HEK293 (cell line): ENCODE measurements at regions not wholly inside any gene's neighbourhood (a gene's known extent, or its start where the extent isn't known, plus 50 kb on each side); places are given as distances from the start of the nearest gene placed in this dataset.

Experiments used
- CTCF ChIA-PET: fragments of 350-600 bp; formaldehyde crosslinking; extraction: SDS; loops from one replicate; lab custom pipeline; 2021; ENCODE audit warnings: antibody characterized with exemption; lab: Yijun Ruan, JAX
- POLR2A ChIA-PET: fragments of 300-600 bp; formaldehyde crosslinking; extraction: SDS; loops from one replicate; lab custom pipeline; 2020; ENCODE audit warnings: antibody characterized with exemption, inconsistent platforms; lab: Yijun Ruan, JAX
- H3K27ac ChIP-seq: fragments of 200-500 bp; sonication (Bioruptor generic); 2 replicates; pipeline ENCODE4 v1.5.1; 2014; ENCODE audit warnings: low read depth, low read length, control low read depth, inconsistent platforms; ENCODE audit errors: extremely low read depth
- H3K36me3 ChIP-seq, 2 experiments: fragments of 200-500 bp in 1 of 2; sonication (Bioruptor generic) in 1 of 2; 1 replicate in 1 of 2; 2 replicates in 1 of 2; pipeline ENCODE4 v1.5.1; 2014 to 2017; ENCODE audit warnings: inconsistent platforms in 2 of 2, low read length in 2 of 2; ENCODE audit not compliant: control insufficient read depth in 2 of 2, insufficient read depth in 1 of 2
- H3K4me1 ChIP-seq: fragments of 200-500 bp; sonication (Bioruptor generic); 2 replicates; pipeline ENCODE4 v1.5.1; 2014; ENCODE audit warnings: mild to moderate bottlenecking, low read length, inconsistent platforms; ENCODE audit not compliant: control insufficient read depth, insufficient read depth
- H3K4me3 ChIP-seq: 2 replicates; pipeline ENCODE4 v1.5.1; 2011; ENCODE audit warnings: low read depth, mild to moderate bottlenecking, control low read depth, low read length, moderate library complexity
- H3K9me3 ChIP-seq: fragments of 200-500 bp; sonication (Bioruptor generic); 2 replicates; pipeline ENCODE4 v1.5.1; 2014; ENCODE audit warnings: low read depth, low read length, inconsistent platforms; ENCODE audit not compliant: control insufficient read depth, insufficient read depth
- KLF16 ChIP-seq: fragments of 450-650 bp; formaldehyde crosslinking; IDR thresholded peaks from 2 replicates; pipeline ENCODE4 v1.5.1; 2017; ENCODE audit warnings: missing biosample characterization, missing genetic modification characterization
- WT1 ChIP-seq: fragments of 450-650 bp; formaldehyde crosslinking; IDR thresholded peaks from 2 replicates; pipeline ENCODE4 v1.5.1; 2016; ENCODE audit warnings: missing biosample characterization, missing genetic modification characterization
- ZEB2 ChIP-seq: fragments of 450-650 bp; formaldehyde crosslinking; IDR thresholded peaks from 2 replicates; pipeline ENCODE4 v1.5.1; 2016; ENCODE audit warnings: missing biosample characterization, missing genetic modification characterization
- ZNF140 ChIP-seq: fragments of 450-650 bp; formaldehyde crosslinking; IDR thresholded peaks from 2 replicates; pipeline ENCODE4 v1.5.1; 2016; ENCODE audit warnings: missing biosample characterization, missing genetic modification characterization
- ZNF18 ChIP-seq: fragments of 450-650 bp; formaldehyde crosslinking; IDR thresholded peaks from 2 replicates; pipeline ENCODE4 v1.5.1; 2016; ENCODE audit warnings: missing biosample characterization, missing genetic modification characterization
- ZNF184 ChIP-seq: fragments of 450-650 bp; IDR thresholded peaks from 2 replicates; pipeline ENCODE4 v1.5.1; 2018; ENCODE audit warnings: missing biosample characterization, mild to moderate bottlenecking, missing genetic modification characterization
- ZNF280C ChIP-seq: fragments of 450-650 bp; formaldehyde crosslinking; IDR thresholded peaks from 2 replicates; pipeline ENCODE4 v1.5.1; 2016; ENCODE audit warnings: missing biosample characterization, missing genetic modification characterization
- ZNF280D ChIP-seq: fragments of 450-650 bp; formaldehyde crosslinking; IDR thresholded peaks from 2 replicates; pipeline ENCODE4 v1.5.1; 2016; ENCODE audit warnings: missing biosample characterization, missing genetic modification characterization
- ZNF37A ChIP-seq: fragments of 450-650 bp; IDR thresholded peaks from 2 replicates; pipeline ENCODE4 v1.5.1; 2018; ENCODE audit warnings: missing biosample characterization, missing genetic modification characterization
- ZNF621 ChIP-seq: fragments of 450-650 bp; formaldehyde crosslinking; IDR thresholded peaks from 2 replicates; pipeline ENCODE4 v1.5.1; 2017; ENCODE audit warnings: missing biosample characterization, missing genetic modification characterization
- ZNF626 ChIP-seq: fragments of 450-650 bp; sonication (Bioruptor Pico); formaldehyde crosslinking; IDR thresholded peaks from 2 replicates; pipeline ENCODE4 v1.5.1; 2018; ENCODE audit warnings: missing biosample characterization, missing genetic modification characterization, inconsistent platforms
- ZNF747 ChIP-seq: fragments of 450-650 bp; formaldehyde crosslinking; IDR thresholded peaks from 2 replicates; pipeline ENCODE4 v1.5.1; 2016; ENCODE audit warnings: missing biosample characterization, missing genetic modification characterization
- ZSCAN18 ChIP-seq: fragments of 450-650 bp; formaldehyde crosslinking; IDR thresholded peaks from 2 replicates; pipeline ENCODE4 v1.5.1; 2016; ENCODE audit warnings: missing biosample characterization, missing genetic modification characterization
- TF ChIP-seq, protein P1 (sequence below): fragments of 450-650 bp; formaldehyde crosslinking; IDR thresholded peaks from 2 replicates; pipeline ENCODE4 v1.5.1; 2017; ENCODE audit warnings: missing biosample characterization, missing genetic modification characterization
- TF ChIP-seq, protein P2 (sequence below): fragments of 450-650 bp; formaldehyde crosslinking; IDR thresholded peaks from 2 replicates; pipeline ENCODE4 v1.5.1; 2017; ENCODE audit warnings: missing biosample characterization, missing genetic modification characterization
- TF ChIP-seq, protein P3 (sequence below): fragments of 450-650 bp; formaldehyde crosslinking; IDR thresholded peaks from 2 replicates; pipeline ENCODE4 v1.5.1; 2016; ENCODE audit warnings: missing biosample characterization, missing genetic modification characterization

- Histone ChIP-seq H3K27ac (no peak overlapping the region), H3K4me1 (no peaks in the 10 kb centered on the region), H3K9me3 (no peaks in the 10 kb centered on the region), H3K36me3 (no peaks in the 10 kb centered on the region), H3K4me3 (no peak overlapping the region)
- TF ChIP-seq ZNF280D (no peak), ZSCAN18 (tag by site-specific recombination) (no peak), ZNF184 (no peak)
- TF ChIP-seq, protein P1, sequence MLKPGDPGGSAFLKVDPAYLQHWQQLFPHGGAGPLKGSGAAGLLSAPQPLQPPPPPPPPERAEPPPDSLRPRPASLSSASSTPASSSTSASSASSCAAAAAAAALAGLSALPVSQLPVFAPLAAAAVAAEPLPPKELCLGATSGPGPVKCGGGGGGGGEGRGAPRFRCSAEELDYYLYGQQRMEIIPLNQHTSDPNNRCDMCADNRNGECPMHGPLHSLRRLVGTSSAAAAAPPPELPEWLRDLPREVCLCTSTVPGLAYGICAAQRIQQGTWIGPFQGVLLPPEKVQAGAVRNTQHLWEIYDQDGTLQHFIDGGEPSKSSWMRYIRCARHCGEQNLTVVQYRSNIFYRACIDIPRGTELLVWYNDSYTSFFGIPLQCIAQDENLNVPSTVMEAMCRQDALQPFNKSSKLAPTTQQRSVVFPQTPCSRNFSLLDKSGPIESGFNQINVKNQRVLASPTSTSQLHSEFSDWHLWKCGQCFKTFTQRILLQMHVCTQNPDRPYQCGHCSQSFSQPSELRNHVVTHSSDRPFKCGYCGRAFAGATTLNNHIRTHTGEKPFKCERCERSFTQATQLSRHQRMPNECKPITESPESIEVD: no peak
- CTCF ChIA-PET: no interaction called here
- POLR2A ChIA-PET: no interaction called here
Measured at GRCh38 chrX:124747295-124747694, 400.9 kb downstream of the SH2D1A start.

- no peak overlapping the region for H3K27ac ChIP-seq
- no peaks in the 10 kb centered on the region for H3K4me1 ChIP-seq
- H3K9me3 ChIP-seq: no peaks in the 10 kb centered on the region
- CTCF ChIA-PET: interaction anchor here (0.6 kb wide), 1 partner anchor 101 kb away, joined by 5 read pairs; no protein-coding TSS in a partner anchor
- H3K36me3 ChIP-seq: no peaks in the 10 kb centered on the region
- H3K4me3 ChIP-seq: no peak overlapping the region
- POLR2A ChIA-PET: no interaction called here
- TF ChIP-seq, protein P2, sequence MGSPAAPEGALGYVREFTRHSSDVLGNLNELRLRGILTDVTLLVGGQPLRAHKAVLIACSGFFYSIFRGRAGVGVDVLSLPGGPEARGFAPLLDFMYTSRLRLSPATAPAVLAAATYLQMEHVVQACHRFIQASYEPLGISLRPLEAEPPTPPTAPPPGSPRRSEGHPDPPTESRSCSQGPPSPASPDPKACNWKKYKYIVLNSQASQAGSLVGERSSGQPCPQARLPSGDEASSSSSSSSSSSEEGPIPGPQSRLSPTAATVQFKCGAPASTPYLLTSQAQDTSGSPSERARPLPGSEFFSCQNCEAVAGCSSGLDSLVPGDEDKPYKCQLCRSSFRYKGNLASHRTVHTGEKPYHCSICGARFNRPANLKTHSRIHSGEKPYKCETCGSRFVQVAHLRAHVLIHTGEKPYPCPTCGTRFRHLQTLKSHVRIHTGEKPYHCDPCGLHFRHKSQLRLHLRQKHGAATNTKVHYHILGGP (tag by site-specific recombination): no peak
- no peak for TF ChIP-seq ZNF621 (tag by site-specific recombination)
- no peak for TF ChIP-seq ZNF140 (tag by site-specific recombination)
- no peak for TF ChIP-seq ZNF626 (tag by site-specific recombination)
- no peak for TF ChIP-seq ZNF18
- TF ChIP-seq KLF16 (tag by site-specific recombination): no peak
- TF ChIP-seq WT1 (tag by site-specific recombination): no peak
- no peak for TF ChIP-seq ZEB2 (tag by site-specific recombination)
- no peak for TF ChIP-seq ZNF37A (tag by site-specific recombination)
- TF ChIP-seq, protein P3, sequence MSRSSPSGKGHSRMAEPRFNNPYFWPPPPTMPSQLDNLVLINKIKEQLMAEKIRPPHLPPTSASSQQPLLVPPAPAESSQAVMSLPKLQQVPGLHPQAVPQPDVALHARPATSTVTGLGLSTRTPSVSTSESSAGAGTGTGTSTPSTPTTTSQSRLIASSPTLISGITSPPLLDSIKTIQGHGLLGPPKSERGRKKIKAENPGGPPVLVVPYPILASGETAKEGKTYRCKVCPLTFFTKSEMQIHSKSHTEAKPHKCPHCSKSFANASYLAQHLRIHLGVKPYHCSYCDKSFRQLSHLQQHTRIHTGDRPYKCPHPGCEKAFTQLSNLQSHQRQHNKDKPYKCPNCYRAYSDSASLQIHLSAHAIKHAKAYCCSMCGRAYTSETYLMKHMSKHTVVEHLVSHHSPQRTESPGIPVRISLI (tag by site-specific recombination): no peak
- no peak for TF ChIP-seq ZNF747 (tag by site-specific recombination)
- TF ChIP-seq ZNF280C: no peak
Measured at GRCh38 chrX:124764354-124764753, 418.0 kb downstream of the SH2D1A start.
